Stimulated activated memory B cell treated with anti-CD40 and anti-IgM and Interleukin-4, amounts not matched to agents 10 μg/mL and 1 μg/mL and 100 μg/mL, for 72 hours (primary cell): ENCODE measurements at regions not wholly inside any gene's neighbourhood (a gene's known extent, or its start where the extent isn't known, plus 50 kb on each side); places are given as distances from the start of the nearest gene placed in this dataset.
A peak's percentile ranks its signal among the peaks of the same experiment; 100 is the strongest.

Source experiments
- ATAC-seq: fragments of 150-1000 bp; cut with Tn5 transposase; 2 replicates; pipeline ENCODE4 v1.10.0; 2021
- H3K27ac Mint-ChIP-seq: one replicate; pipeline ENCODE4 v1.8.0; 2022; ENCODE audit warnings: mild to moderate bottlenecking, mixed read lengths
- H3K27me3 Mint-ChIP-seq: one replicate; pipeline ENCODE4 v1.8.0; 2022; ENCODE audit warnings: mixed read lengths
- H3K36me3 Mint-ChIP-seq: one replicate; pipeline ENCODE4 v1.8.0; 2022; ENCODE audit warnings: mixed read lengths
- H3K4me1 Mint-ChIP-seq: one replicate; pipeline ENCODE4 v1.8.0; 2022; ENCODE audit warnings: mixed read lengths
- H3K4me3 Mint-ChIP-seq: one replicate; pipeline ENCODE4 v1.8.0; 2022; ENCODE audit warnings: mild to moderate bottlenecking, moderate library complexity, mixed read lengths
- H3K9me3 Mint-ChIP-seq: one replicate; pipeline ENCODE4 v1.8.0; 2022; ENCODE audit warnings: mixed read lengths

- no peaks in the 10 kb centered on the region for H3K27me3 Mint-ChIP-seq
- no peaks in the 10 kb centered on the region for H3K9me3 Mint-ChIP-seq
- ATAC-seq, result no peak
- peaks cover 8% of the 10 kb centered on the region for H3K4me1 Mint-ChIP-seq
- H3K4me3 Mint-ChIP-seq, result no peak overlapping the region
- no peaks in the 10 kb centered on the region for H3K36me3 Mint-ChIP-seq
- H3K27ac Mint-ChIP-seq, result no peak overlapping the region
These were observed 69.1 kb upstream of the WDR1 start for GRCh38 chr4:10185518-10186227.

DNA sequence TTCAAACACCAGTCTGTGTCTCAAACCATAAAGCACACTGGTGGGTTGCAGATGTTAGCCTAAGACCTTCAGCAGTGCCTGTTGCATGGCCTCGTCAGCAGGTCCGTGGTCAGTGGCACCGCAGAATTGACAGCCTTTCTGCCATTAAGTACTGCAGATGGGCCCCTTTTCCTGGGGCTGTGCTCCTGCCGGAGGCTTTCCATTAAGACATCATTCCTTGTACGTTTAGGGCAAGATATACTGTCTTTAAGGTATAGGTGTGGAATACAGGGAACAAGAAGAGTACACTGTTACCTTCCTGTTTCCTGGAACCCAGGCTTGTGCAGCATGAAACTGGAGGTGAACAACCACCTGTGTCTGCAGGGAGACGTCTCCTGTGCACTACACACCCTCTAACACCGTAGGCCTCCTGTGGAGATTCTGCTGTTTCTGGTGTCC lies 67.9 kb upstream of the WDR1 start:
- ATAC-seq, result no peak
- Mint-ChIP-seq H3K36me3 (no peaks in the 10 kb centered on the region), H3K27me3 (no peaks in the 10 kb centered on the region), H3K4me1 (peaks cover 9% of the 10 kb centered on the region), H3K9me3 (no peaks in the 10 kb centered on the region), H3K27ac (no peak overlapping the region), H3K4me3 (no peak overlapping the region)

DNA sequence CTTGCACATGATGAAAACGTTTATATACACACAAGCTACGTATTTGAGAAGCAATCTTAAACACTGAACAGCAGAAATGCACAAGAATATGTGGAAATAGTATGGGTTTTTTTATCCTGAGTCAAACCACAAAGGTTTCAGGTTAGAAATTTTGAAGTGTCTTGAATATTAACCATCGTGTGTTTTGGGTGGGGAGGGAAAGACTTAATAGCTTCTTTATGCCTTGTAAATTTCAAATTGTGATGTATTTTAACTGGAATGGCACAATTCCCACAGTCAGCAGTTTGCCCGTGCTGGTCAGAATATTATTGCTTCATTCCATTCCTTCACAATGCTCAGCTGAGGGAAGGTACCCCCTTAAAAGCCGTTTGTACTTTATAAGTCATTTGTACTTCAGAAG lies 67.4 kb upstream of the WDR1 start:
- Mint-ChIP-seq H3K4me3 (no peak overlapping the region), H3K4me1 (peaks cover 9% of the 10 kb centered on the region), H3K36me3 (no peaks in the 10 kb centered on the region), H3K27ac (no peak overlapping the region), H3K27me3 (no peaks in the 10 kb centered on the region), H3K9me3 (no peaks in the 10 kb centered on the region)
- ATAC-seq, result no peak

DNA sequence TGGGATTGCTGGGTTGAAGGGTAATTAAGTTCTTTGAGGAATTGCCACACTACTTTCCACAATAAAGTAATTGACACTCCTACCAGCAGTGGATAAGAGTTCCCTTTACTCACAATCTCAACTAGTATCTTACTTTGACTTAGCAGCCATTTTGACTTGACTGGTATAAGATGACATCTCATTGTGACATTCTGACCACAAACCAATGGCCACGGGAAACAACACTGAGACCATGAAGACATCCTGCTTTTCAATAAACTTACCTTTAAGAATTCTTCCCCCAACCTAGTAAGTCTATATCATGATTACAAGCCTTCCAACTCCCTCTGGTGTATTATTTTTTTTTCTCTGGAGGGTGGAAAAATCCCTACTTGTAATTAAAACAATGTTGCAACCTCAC lies 66.9 kb upstream of the WDR1 start:
- Mint-ChIP-seq H3K27me3 (no peaks in the 10 kb centered on the region), H3K4me1 (peaks cover 9% of the 10 kb centered on the region), H3K36me3 (no peaks in the 10 kb centered on the region), H3K9me3 (no peaks in the 10 kb centered on the region), H3K27ac (no peak overlapping the region), H3K4me3 (no peak overlapping the region)
- ATAC-seq, result no peak

- no peak for ATAC-seq
- Mint-ChIP-seq H3K4me1 (peaks cover 9% of the 10 kb centered on the region), H3K27ac (no peak overlapping the region), H3K9me3 (no peaks in the 10 kb centered on the region), H3K36me3 (no peaks in the 10 kb centered on the region), H3K4me3 (no peak overlapping the region), H3K27me3 (no peaks in the 10 kb centered on the region)
These were observed 66.1 kb upstream of the WDR1 start for GRCh38 chr4:10182446-10183424.

GRCh38 chr4:10181745-10182445 lies 65.3 kb upstream of the WDR1 start:
- Mint-ChIP-seq H3K27me3 (no peaks in the 10 kb centered on the region), H3K9me3 (no peaks in the 10 kb centered on the region), H3K36me3 (no peaks in the 10 kb centered on the region), H3K4me1 (peaks cover 9% of the 10 kb centered on the region), H3K27ac (peak overlapping the region; percentile 41), H3K4me3 (no peak overlapping the region)
- no peak for ATAC-seq

DNA sequence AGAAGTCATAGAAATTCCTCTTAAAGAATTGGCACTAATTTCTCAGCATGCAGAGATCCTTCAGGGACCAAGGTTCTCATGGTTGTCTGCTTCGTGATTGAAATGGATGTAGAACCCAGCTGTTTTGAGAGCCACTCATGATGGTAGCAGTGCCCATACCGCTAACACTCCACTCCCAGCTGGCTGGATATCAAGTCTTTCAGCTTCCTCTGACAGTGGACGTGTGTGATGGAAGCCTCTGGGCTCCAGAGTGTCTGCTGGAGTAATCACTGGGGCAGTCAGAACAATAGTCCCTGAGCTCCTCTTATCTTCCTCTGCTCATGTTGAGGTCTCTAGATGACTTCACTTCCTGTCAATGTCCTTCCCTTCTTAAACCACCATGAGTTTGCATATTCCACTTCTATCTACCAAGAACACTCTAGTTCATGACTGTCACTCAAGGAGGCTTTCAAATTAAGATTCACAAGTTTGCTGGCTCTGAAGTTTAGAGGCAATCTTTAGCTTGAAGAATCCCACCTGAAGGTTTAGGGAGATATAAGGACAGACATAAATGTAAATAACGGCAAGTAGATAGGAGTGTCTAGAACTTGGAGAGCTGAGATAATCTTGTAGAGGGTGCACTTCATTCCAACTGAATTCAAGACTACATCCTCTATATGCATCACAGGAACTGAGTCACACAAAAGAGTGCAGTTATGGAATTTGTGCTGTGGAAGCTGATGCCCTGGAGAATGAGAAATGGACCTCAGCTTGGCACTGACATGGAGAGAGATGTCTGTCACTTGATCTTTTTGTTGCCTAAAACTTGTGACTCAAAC lies 64.5 kb upstream of the WDR1 start:
- ATAC-seq, result peak; percentile 86
- Mint-ChIP-seq H3K36me3 (no peaks in the 10 kb centered on the region), H3K4me1 (peaks cover 9% of the 10 kb centered on the region), H3K27me3 (no peaks in the 10 kb centered on the region), H3K4me3 (no peak overlapping the region), H3K27ac (peak overlapping the region; percentile 41), H3K9me3 (no peaks in the 10 kb centered on the region)

GRCh38 chr4:10180603-10180926 lies 64.0 kb upstream of the WDR1 start:
- no peaks in the 10 kb centered on the region for H3K9me3 Mint-ChIP-seq
- no peak overlapping the region for H3K4me3 Mint-ChIP-seq
- H3K27me3 Mint-ChIP-seq, result no peaks in the 10 kb centered on the region
- H3K4me1 Mint-ChIP-seq, result peaks cover 9% of the 10 kb centered on the region
- no peak for ATAC-seq
- H3K36me3 Mint-ChIP-seq, result no peaks in the 10 kb centered on the region
- H3K27ac Mint-ChIP-seq, result peak overlapping the region; percentile 41

DNA sequence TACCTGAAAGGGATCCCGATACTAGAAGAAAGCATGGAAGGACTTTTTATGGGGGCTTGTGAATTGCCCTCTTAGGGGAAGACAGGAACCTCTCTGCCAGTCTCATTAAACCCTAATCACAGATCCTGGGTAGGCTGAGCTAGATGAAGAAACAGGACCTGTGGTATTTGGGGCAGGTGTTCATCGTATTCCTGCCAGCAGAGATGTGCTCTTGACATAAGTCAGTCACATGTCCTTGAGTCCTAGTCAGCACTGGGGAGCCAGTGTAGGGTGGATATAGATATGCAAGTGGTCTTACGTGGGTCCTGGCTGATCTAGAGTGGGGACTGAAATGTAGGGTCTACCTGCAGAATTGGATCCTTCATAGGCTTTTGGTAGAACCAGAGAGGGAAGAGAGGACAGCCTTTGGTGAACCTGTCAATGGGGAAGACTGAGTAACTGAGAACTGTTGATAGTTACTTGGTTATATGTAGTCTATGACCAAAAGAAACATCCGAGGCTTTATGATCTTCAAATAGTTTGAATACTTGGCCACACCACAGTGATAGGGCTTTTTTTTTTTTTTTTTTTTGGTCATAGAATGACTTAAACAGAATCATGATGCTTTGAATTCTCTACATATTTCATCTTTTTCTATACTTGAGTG lies 63.5 kb upstream of the WDR1 start:
- no peaks in the 10 kb centered on the region for H3K9me3 Mint-ChIP-seq
- ATAC-seq, result no peak
- H3K4me3 Mint-ChIP-seq, result no peak overlapping the region
- no peaks in the 10 kb centered on the region for H3K36me3 Mint-ChIP-seq
- no peak overlapping the region for H3K27ac Mint-ChIP-seq
- peaks cover 9% of the 10 kb centered on the region for H3K4me1 Mint-ChIP-seq
- H3K27me3 Mint-ChIP-seq, result no peaks in the 10 kb centered on the region

GRCh38 chr4:10178763-10179162 lies 62.2 kb upstream of the WDR1 start:
- Mint-ChIP-seq H3K36me3 (no peaks in the 10 kb centered on the region), H3K4me3 (no peak overlapping the region), H3K27ac (no peak overlapping the region), H3K27me3 (no peaks in the 10 kb centered on the region), H3K9me3 (no peaks in the 10 kb centered on the region), H3K4me1 (peaks cover 9% of the 10 kb centered on the region)
- no peak for ATAC-seq

- H3K27me3 Mint-ChIP-seq, result peaks cover 9% of the 10 kb centered on the region
- H3K27ac Mint-ChIP-seq, result no peak overlapping the region
- no peaks in the 10 kb centered on the region for H3K36me3 Mint-ChIP-seq
- no peak overlapping the region for H3K4me3 Mint-ChIP-seq
- H3K4me1 Mint-ChIP-seq, result no peaks in the 10 kb centered on the region
- no peaks in the 10 kb centered on the region for H3K9me3 Mint-ChIP-seq
- ATAC-seq, result no peak
These were observed 59.0 kb upstream of the WDR1 start for GRCh38 chr4:10175626-10176025.

GRCh38 chr4:10173754-10174749 lies 57.5 kb upstream of the WDR1 start:
- Mint-ChIP-seq H3K4me1 (no peaks in the 10 kb centered on the region), H3K27me3 (peaks cover 9% of the 10 kb centered on the region), H3K9me3 (no peaks in the 10 kb centered on the region), H3K27ac (no peak overlapping the region), H3K36me3 (no peaks in the 10 kb centered on the region), H3K4me3 (no peak overlapping the region)
- ATAC-seq, result no peak

DNA sequence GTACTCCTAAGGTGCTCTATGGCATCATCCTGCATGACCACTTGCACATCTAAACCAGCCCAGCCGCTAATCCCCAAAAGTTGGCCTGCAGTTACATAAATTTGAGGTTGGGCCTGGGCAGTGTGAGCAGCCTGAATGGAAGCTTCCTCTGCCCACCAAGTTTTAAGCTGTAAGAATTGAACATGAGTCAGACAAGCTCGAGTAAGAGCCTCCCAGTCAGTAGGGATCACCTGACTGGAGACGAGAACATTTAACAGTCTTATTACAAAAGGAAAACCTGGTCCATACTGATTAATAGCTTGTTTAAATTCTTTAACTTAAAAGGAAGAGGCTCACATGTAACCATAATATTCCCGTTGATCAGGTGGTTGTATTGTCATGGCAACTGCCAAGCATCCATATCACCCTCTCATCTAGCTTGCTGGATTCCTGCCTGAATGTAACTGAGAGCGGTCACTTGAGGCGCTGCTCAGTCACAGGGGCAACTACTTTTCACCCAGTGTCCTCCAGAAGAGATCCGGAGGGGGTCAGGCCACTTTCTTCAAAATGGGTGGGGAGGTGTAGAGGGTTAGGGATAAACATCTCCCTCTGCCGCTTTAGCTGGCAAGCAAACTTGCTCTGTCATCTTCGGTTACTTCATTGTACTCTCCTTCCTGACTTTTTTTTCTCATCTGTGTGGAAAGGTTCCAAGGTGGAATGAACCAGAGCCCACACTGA lies 56.6 kb upstream of the WDR1 start:
- Mint-ChIP-seq H3K9me3 (no peaks in the 10 kb centered on the region), H3K4me1 (no peaks in the 10 kb centered on the region), H3K36me3 (no peaks in the 10 kb centered on the region), H3K27ac (no peak overlapping the region), H3K27me3 (peaks cover 9% of the 10 kb centered on the region), H3K4me3 (no peak overlapping the region)
- ATAC-seq, result no peak
